GM18502 (cell line): ENCODE measurements at regions not wholly inside any gene's neighbourhood (a gene's known extent, or its start where the extent isn't known, plus 50 kb on each side); places are given as distances from the start of the nearest gene placed in this dataset.
"Not testable (repeated sequence)": the region's sequence is repeated elsewhere in the genome, so short reads cannot be mapped to it uniquely, and the experiment has no call there.

Experiments used
- ATAC-seq: cut with Tn5 transposase; IDR thresholded peaks from one replicate; pipeline ENCODE4 v1.9.1; 2021; ENCODE audit warnings: mild to moderate bottlenecking; ENCODE audit not compliant: unreplicated experiment, poor library complexity

- peak; percentile 73 for ATAC-seq
These were observed 194.0 kb upstream of the TTC29 start for GRCh38 chr4:147139455-147140198.

GRCh38 chr4:147151763-147152162, 206.1 kb upstream of the TTC29 start:
- no peak for ATAC-seq

- no peak for ATAC-seq
These were observed 212.4 kb upstream of the TTC29 start for GRCh38 chr4:147157860-147158701.

GRCh38 chr4:147160908-147161513, 215.3 kb upstream of the TTC29 start:
- ATAC-seq: peak; percentile 93

- no peak for ATAC-seq
These were observed 217.6 kb upstream of the TTC29 start for GRCh38 chr4:147163311-147163710.

- ATAC-seq: not testable (repeated sequence)
These were observed 222.5 kb upstream of the TTC29 start for GRCh38 chr4:147168200-147168599.

- ATAC-seq: no peak
These were observed 227.7 kb upstream of the TTC29 start for GRCh38 chr4:147173322-147173721.

- ATAC-seq: no peak
These were observed 228.3 kb upstream of the TTC29 start for GRCh38 chr4:147173797-147174432.

GRCh38 chr4:147174591-147174990, 228.9 kb upstream of the TTC29 start:
- no peak for ATAC-seq

- no peak for ATAC-seq
These were observed 229.9 kb upstream of the TTC29 start for GRCh38 chr4:147175460-147176025.

- ATAC-seq: no peak
These were observed 236.4 kb upstream of the TTC29 start for GRCh38 chr4:147182041-147182440.

- no peak for ATAC-seq
These were observed 247.0 kb upstream of the TTC29 start for GRCh38 chr4:147192679-147193078.

GRCh38 chr4:147194114-147194513, 248.4 kb upstream of the TTC29 start:
- no peak for ATAC-seq

GRCh38 chr4:147194604-147195003, 248.9 kb upstream of the TTC29 start:
- no peak for ATAC-seq

- ATAC-seq: no peak
These were observed 249.7 kb upstream of the TTC29 start for GRCh38 chr4:147195386-147195785.

GRCh38 chr4:147198411-147199051, 252.9 kb upstream of the TTC29 start:
- ATAC-seq: no peak

GRCh38 chr4:147201016-147201415, 255.4 kb upstream of the TTC29 start:
- ATAC-seq: no peak

GRCh38 chr4:147206807-147207206, 261.1 kb upstream of the TTC29 start:
- ATAC-seq: no peak

- ATAC-seq: no peak
These were observed 262.2 kb upstream of the TTC29 start for GRCh38 chr4:147207911-147208310.

- no peak for ATAC-seq
These were observed 263.2 kb upstream of the EDNRA start for GRCh38 chr4:147217655-147218054.
